Endothelial cell of umbilical vein (primary cell): ENCODE measurements at regions not wholly inside any gene's neighbourhood (a gene's known extent, or its start where the extent isn't known, plus 50 kb on each side); places are given as distances from the start of the nearest gene placed in this dataset.

ENCODE experiments used
- BruUV-seq: library from RNA; stranded (reverse); fragments of 400-500 nt; replicated peaks from 2 replicates; lab custom pipeline; 2021; lab: Mats Ljungman, UMichigan
- CTCF ChIA-PET: fragments of 300-600, 350-600 bp; sonication (Branson Sonifier 250); formaldehyde crosslinking; loops from one replicate; lab custom pipeline; 2021; ENCODE audit warnings: antibody characterized with exemption, inconsistent platforms; lab: Charles Lee
- POLR2A ChIA-PET: fragments of 300-600, 350-600 bp; sonication (Branson Sonifier 250); formaldehyde crosslinking; loops from one replicate; lab custom pipeline; 2021; ENCODE audit warnings: antibody characterized with exemption, inconsistent platforms; lab: Charles Lee
- DNase-seq: peaks from one replicate; pipeline ENCODE4 v3.0.0-alpha.2; 2011; ENCODE audit warnings: low read depth, low spot score
- FAIRE-seq: peaks from 2 replicates; lab custom pipeline; 2011; peaks lifted over from hg19 to GRCh38; lab: Jason Lieb, UNC
- H2AFZ ChIP-seq: 2 replicates; pipeline ENCODE4 v1.6.0; 2012; ENCODE audit warnings: low read depth, low read length, control low read depth, inconsistent platforms
- H3K27ac ChIP-seq: 2 replicates; pipeline ENCODE4 v1.5.1; 2011; ENCODE audit warnings: low read depth, mild to moderate bottlenecking, control low read depth, low read length, moderate library complexity; ENCODE audit not compliant: insufficient read depth
- H3K27me3 ChIP-seq, 2 experiments: 2 replicates each; pipeline versions ENCODE4 v1.6.0 to v1.6.1; 2011; ENCODE audit warnings: low read length in 2 of 2, mixed read lengths in 1 of 2; ENCODE audit not compliant: control insufficient read depth in 2 of 2, insufficient read depth in 2 of 2
- H3K36me3 ChIP-seq, 2 experiments: 2 replicates in 1 of 2; 3 replicates in 1 of 2; pipeline ENCODE4 v1.5.1; 2011; ENCODE audit warnings: low read length in 2 of 2, mild to moderate bottlenecking in 1 of 2, moderate library complexity in 1 of 2; ENCODE audit not compliant: control insufficient read depth in 2 of 2, insufficient read depth in 2 of 2; ENCODE audit errors: extremely low read depth in 1 of 2
- H3K4me1 ChIP-seq: 3 replicates; pipeline ENCODE4 v1.5.1; 2011; ENCODE audit warnings: mild to moderate bottlenecking, low read length; ENCODE audit not compliant: control insufficient read depth, insufficient read depth; ENCODE audit errors: extremely low read depth
- H3K4me2 ChIP-seq: 2 replicates; pipeline ENCODE4 v1.6.1; 2011; ENCODE audit warnings: low read length, control low read depth, mixed read lengths; ENCODE audit not compliant: insufficient read depth
- H3K4me3 ChIP-seq, 3 experiments: fragments of 200-600 bp in 1 of 3; sonication (generic), shearing (Covaris generic) in 1 of 3; replicated peaks in 1 of 3; 2 replicates each; pipeline ENCODE4 v1.5.1; 2011 to 2016; ENCODE audit warnings: control low read depth in 3 of 3, low read length in 3 of 3, mild to moderate bottlenecking in 2 of 3, inconsistent platforms in 1 of 3, low read depth in 1 of 3, moderate library complexity in 1 of 3; ENCODE audit not compliant: insufficient read depth in 1 of 3
- H3K79me2 ChIP-seq: 2 replicates; pipeline ENCODE4 v1.6.0; 2012; ENCODE audit warnings: low read length, inconsistent platforms; ENCODE audit not compliant: control insufficient read depth, insufficient read depth
- H3K9ac ChIP-seq: replicated peaks from 2 replicates; pipeline ENCODE3; 2011; ENCODE audit warnings: low read length, control low read depth; ENCODE audit not compliant: insufficient read depth; ENCODE audit errors: extremely low read depth
- H3K9me1 ChIP-seq: replicated peaks from 3 replicates; pipeline ENCODE4 v1.6.0; 2011; ENCODE audit warnings: mild to moderate bottlenecking, low read length; ENCODE audit not compliant: control insufficient read depth, insufficient read depth; ENCODE audit errors: extremely low read depth
- H3K9me3 ChIP-seq: replicated peaks from 2 replicates; pipeline ENCODE4 v1.5.1; 2012; ENCODE audit warnings: low read length, inconsistent platforms; ENCODE audit not compliant: control insufficient read depth, insufficient read depth
- H4K20me1 ChIP-seq: replicated peaks from 2 replicates; pipeline ENCODE3; 2011; ENCODE audit warnings: mild to moderate bottlenecking, low read length; ENCODE audit not compliant: control insufficient read depth, insufficient read depth; ENCODE audit errors: extremely low read depth
- CTCF ChIP-seq, 2 donors: IDR thresholded peaks; 1 replicate in 1 of 2; 2 replicates in 1 of 2; pipeline ENCODE4 v1.5.1; 2011; ENCODE audit warnings: low read length in 2 of 2, mild to moderate bottlenecking in 2 of 2, moderate library complexity in 2 of 2, control low read depth in 1 of 2, inconsistent platforms in 1 of 2, low read depth in 1 of 2; ENCODE audit not compliant: insufficient read depth in 1 of 2; ENCODE audit errors: extremely low read depth in 1 of 2
- EZH2 ChIP-seq: IDR thresholded peaks from 2 replicates; pipeline ENCODE4 v1.6.1; 2012; ENCODE audit warnings: borderline replicate concordance, low read depth, mild to moderate bottlenecking, moderate library complexity, low read length, inconsistent platforms; ENCODE audit not compliant: severe bottlenecking
- FOS ChIP-seq: IDR thresholded peaks from 2 replicates; pipeline ENCODE4 v1.6.1; 2011; ENCODE audit warnings: mild to moderate bottlenecking, low read length, moderate library complexity, borderline replicate concordance; ENCODE audit not compliant: insufficient read depth
- GATA2 ChIP-seq: IDR thresholded peaks from 2 replicates; pipeline ENCODE4 v1.7.0; 2011; ENCODE audit warnings: low read depth, mild to moderate bottlenecking, moderate library complexity, mixed read lengths, low read length; ENCODE audit not compliant: insufficient read length, insufficient read depth
- JUN ChIP-seq: IDR thresholded peaks from 2 replicates; pipeline ENCODE4 v1.6.1; 2011; ENCODE audit warnings: borderline replicate concordance, low read depth; ENCODE audit not compliant: insufficient read length, insufficient read depth
- MAX ChIP-seq: IDR thresholded peaks from 2 replicates; pipeline ENCODE4 v1.6.1; 2011; ENCODE audit not compliant: insufficient read depth, insufficient read length
- MYC ChIP-seq: IDR thresholded peaks from one replicate; pipeline ENCODE4 v1.6.1; 2011; ENCODE audit warnings: mild to moderate bottlenecking, low read depth, low read length
- POLR2A ChIP-seq: IDR thresholded peaks from 2 replicates; pipeline ENCODE4 v1.6.1; 2012; ENCODE audit warnings: low read depth, mild to moderate bottlenecking, control low read depth, low read length
- POLR2AphosphoS5 ChIP-seq: IDR thresholded peaks from 2 replicates; pipeline ENCODE4 v1.6.1; 2012; ENCODE audit warnings: low read depth, mild to moderate bottlenecking, control low read depth, low read length, moderate library complexity; ENCODE audit not compliant: insufficient read depth
- dilution Hi-C: fragments of 300-500 bp; cut with MboI; formaldehyde crosslinking; loops from one replicate; pipeline ENCODE4 v1.15.0; 2019; ENCODE audit warnings: low sequenced_read_pairs; ENCODE audit not compliant: extremely low pct_ligation_motif_present
- intact Hi-C: fragments of 100-400 bp; cut with micrococcal nuclease; formaldehyde crosslinking; loops from one replicate; pipeline ENCODE4 v1.10.0; 2022

- BruUV-seq, result no TSS peak
- H3K27ac ChIP-seq, result no peak overlapping the region
- no peak for FAIRE-seq
- TF ChIP-seq CTCF (IDR thresholded peaks at IDR 0.05; ENCODE audit: extremely low read depth in 1 of 2, insufficient read depth in 1 of 2, low read depth in 1 of 2, low read length in 2 of 2) (no peak), GATA2 (no peak), EZH2 (no peak), FOS (no peak), JUN (no peak), POLR2A (no peak), MAX (no peak), MYC (no peak), POLR2AphosphoS5 (no peak)
- H3K9me3 ChIP-seq, result no peaks in the 10 kb centered on the region
- H3K4me1 ChIP-seq, result no peaks in the 10 kb centered on the region
- no peaks in the 10 kb centered on the region for H3K9me1 ChIP-seq
- no peaks in the 10 kb centered on the region for H3K27me3 ChIP-seq
- intact Hi-C loops (no loop called here), dilution Hi-C loops (no loop called here)
- POLR2A ChIA-PET, result no interaction called here
- CTCF ChIA-PET, result no interaction called here
- H3K79me2 ChIP-seq, result no peaks in the 10 kb centered on the region
- no peak overlapping the region for H3K4me2 ChIP-seq
- no peaks in the 10 kb centered on the region for H4K20me1 ChIP-seq
- H3K9ac ChIP-seq, result no peak overlapping the region
- no peaks in the 10 kb centered on the region for H3K36me3 ChIP-seq
- H3K4me3 ChIP-seq, result no peak overlapping the region
- no peak for DNase-seq
- no peak overlapping the region for H2AFZ ChIP-seq
These were observed 1243.5 kb downstream of the EFNB2 start for GRCh38 chr13:105291987-105292386.
